ENCODE measurements at regions not wholly inside any gene's neighbourhood (a gene's known extent, or its start where the extent isn't known, plus 50 kb on each side); places are given as distances from the start of the nearest gene placed in this dataset.
A peak's percentile ranks its signal among the peaks of the same experiment; 100 is the strongest.
"Not testable (repeated sequence)": the region's sequence is repeated elsewhere in the genome, so short reads cannot be mapped to it uniquely, and the experiment has no call there.

DNA sequence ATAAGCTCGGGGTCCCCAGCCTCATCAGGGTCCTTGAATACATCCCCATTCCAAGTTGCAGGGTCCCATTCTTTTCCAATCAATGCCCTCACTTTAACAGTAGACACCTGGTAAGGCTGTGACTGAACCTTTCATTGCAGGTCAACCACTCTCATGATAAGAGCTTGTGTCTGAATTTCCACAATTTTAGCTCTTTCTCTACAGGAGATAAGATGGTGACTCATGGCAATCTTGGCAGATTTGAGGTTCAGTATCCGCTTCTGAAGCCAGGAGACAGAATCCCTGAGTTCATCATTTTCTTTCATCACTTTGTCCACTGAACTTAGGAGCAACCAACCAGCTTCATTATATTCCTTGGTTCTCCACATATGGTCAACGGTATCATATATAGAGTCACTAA is 409.9 kb downstream of the TMEM232 start:
- DNase-seq; intact Hi-C loops (cut with DNase I): not testable (repeated sequence)

- intact Hi-C loops (cut with DNase I) = no loop called here
- no peak for DNase-seq
Observed at GRCh38 chr5:110321117-110321516, 405.4 kb downstream of the TMEM232 start.

- intact Hi-C loops (cut with DNase I) = no loop called here
- no peak for DNase-seq
Observed at GRCh38 chr5:110323357-110323756, 403.1 kb downstream of the TMEM232 start.

GRCh38 chr5:110323832-110324231 is 402.6 kb downstream of the TMEM232 start:
- DNase-seq = no peak
- intact Hi-C loops (cut with DNase I) = no loop called here

- peak in 2 of 42 donors; percentile 6 to 43 for DNase-seq
- intact Hi-C loops (cut with DNase I) = no loop called here
Observed at GRCh38 chr5:110324876-110325275, 401.6 kb downstream of the TMEM232 start.

- intact Hi-C loops (cut with DNase I) = no loop called here
- no peak for DNase-seq
Observed at GRCh38 chr5:110329955-110330525, 396.4 kb downstream of the TMEM232 start.

DNA sequence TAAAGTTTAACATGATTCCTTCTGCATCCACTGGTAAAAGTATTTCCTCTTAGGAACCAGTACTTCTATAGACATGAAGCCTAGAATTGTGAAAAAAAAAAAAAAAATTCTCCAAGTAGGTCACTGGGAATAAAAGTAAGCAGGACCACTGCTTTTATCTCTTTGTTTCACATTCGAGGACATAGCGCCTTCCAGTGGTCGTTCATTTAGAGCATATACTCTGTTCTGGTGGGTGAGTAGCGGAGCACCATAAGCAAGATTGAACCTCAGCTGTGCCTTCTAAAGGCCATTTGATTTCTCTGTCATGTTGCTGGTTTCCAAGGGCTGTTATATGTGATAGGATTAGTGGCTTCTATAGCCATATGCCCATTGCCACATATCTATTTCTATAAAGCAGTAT is 393.1 kb downstream of the TMEM232 start:
- no peak for DNase-seq
- intact Hi-C loops (cut with DNase I) = no loop called here

GRCh38 chr5:110335361-110336066 is 391.0 kb downstream of the TMEM232 start:
- no peak for DNase-seq
- intact Hi-C loops (cut with DNase I) = no loop called here

DNA sequence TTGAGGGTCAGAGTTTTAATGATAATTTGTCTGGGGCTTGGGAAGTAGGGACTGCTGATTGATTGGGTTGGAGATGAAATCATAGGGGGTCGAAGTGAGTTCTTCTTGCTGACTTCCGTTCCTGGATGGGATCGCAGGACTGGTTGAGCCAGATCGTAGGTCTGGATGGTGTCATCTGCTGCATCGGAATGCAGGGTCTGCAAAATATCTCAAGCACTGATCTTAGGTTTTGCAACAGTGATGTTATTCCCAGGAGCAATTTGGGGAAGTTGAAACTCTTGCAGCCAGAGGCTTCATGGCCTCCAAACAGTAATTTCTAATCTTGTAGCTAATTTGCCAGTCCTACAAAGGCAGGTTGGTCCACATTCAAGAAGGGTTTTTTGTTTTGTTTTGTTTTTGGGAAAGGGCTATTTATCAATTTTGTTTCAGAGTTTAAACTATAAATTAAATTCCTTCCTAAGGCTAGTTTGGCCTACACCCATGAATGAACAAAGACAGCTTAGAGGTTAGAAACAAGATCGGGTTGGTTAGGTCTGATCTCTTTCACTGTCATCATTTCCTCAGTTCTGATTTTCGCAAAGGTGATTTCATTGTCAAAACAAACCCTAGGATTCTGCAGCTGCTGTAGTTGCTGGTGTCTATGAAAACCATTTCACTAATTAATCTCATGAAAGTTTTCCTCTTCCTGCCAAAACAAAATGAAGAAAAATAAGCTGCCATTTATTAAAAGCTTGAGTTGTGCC is 388.0 kb downstream of the TMEM232 start:
- intact Hi-C loops (cut with DNase I) = no loop called here
- peak in 4 of 42 donors; percentile 8 to 19 (median 12) for DNase-seq

- intact Hi-C loops (cut with DNase I) = no loop called here
- DNase-seq = no peak
Observed at GRCh38 chr5:110339399-110339798, 387.1 kb downstream of the TMEM232 start.

DNA sequence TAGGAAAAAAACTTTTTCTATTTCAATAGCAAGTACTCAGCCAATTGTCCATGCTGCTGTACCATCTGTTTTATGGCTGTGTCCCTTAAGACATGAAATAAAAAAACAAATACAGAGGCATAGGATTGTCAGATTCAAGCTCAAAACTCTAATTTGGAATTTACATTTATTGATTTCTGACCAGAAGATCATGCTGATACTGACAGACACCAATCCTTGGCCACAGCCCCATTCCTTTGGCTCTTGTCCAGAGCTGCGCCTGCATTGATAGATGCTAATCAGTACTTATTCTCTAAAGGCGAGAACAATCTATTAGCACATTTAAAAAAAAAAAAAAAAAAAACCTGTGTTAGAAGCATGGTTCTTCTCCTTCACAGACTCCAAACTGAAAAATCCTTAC is 384.6 kb downstream of the TMEM232 start:
- intact Hi-C loops (cut with DNase I) = no loop called here
- no peak for DNase-seq

DNA sequence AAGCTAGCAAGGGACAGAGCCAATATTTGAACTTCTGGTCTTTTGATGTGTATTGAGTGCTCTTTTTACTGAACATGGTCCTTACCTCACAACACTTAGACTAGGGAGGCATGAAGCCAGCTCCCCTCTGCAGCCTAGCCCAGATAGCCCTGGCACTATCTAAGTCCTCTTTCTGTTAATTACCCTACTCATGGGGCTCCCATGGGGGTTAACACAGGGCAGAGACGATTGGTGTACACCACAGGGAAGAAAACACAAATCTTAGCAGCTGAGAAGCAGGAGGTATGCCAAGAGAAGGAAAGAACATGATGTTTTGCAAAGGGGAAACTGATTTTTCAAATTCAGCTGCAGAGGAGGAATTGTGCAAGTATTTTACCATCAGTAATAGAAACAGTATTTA is 383.8 kb downstream of the TMEM232 start:
- DNase-seq = no peak
- intact Hi-C loops (cut with DNase I) = no loop called here

- DNase-seq = no peak
- intact Hi-C loops (cut with DNase I) = no loop called here
Observed at GRCh38 chr5:110343616-110344015, 382.9 kb downstream of the TMEM232 start.

- DNase-seq = no peak
- intact Hi-C loops (cut with DNase I) = no loop called here
Observed at GRCh38 chr5:110345623-110346022, 380.8 kb downstream of the TMEM232 start.

GRCh38 chr5:110346893-110347358 is 379.5 kb downstream of the TMEM232 start:
- DNase-seq = no peak
- intact Hi-C loops (cut with DNase I) = no loop called here

- DNase-seq = no peak
- intact Hi-C loops (cut with DNase I) = no loop called here
Observed at GRCh38 chr5:110347781-110348180, 378.7 kb downstream of the TMEM232 start.

GRCh38 chr5:110351430-110351829 is 375.0 kb downstream of the TMEM232 start:
- intact Hi-C loops (cut with DNase I) = no loop called here

DNA sequence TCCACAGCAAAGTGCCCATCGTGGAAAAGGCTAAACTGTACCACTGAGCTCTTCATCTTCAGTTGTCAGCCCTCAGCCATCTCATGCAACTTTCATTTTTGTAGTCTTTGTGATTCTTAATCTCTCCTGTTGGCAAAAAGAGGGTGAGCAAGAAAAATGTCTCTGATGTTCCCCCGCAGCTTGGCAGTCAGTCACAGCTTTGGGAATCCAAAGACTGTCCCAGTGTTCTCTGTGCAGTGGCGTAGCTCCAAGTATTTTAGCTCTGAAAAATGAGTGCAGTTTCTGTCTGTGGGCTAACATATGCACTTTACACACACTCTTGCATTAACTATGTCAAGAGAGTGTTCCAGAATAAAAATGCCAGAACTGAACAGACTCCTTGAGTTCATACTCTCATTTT is 372.2 kb downstream of the TMEM232 start:
- DNase-seq = peak in 11 of 42 donors; percentile 13 to 47 (median 25)
- intact Hi-C loops (cut with DNase I) = no loop called here

More at GRCh38 chr5:110351430-110351829, 375.0 kb downstream of the TMEM232 start:
- DNase-seq = no peak

GRCh38 chr5:110354915-110355644 is 371.4 kb downstream of the TMEM232 start:
- intact Hi-C loops (cut with DNase I) = no loop called here
- DNase-seq = peak in 37 of 42 donors; percentile 5 to 61 (median 29)

DNA sequence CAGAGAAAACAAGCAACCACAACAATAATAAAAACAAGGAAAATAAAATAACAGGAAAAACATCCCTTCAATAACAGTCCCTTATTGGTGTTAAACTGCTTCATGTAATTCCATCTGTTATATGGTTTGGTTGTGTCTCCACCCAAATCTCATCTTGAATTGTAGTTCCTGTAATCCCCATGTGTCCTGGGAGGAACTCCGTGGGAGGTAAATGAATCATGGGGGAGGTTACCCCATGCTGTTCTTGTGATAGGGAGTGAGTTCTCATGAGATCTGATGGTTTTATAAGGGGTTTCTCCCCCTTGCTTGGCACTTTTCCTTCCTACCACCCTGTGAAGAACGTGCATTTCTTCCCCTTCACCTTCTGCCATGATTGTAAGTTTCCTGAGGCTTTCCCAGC is 369.8 kb downstream of the TMEM232 start:
- intact Hi-C loops (cut with DNase I) = no loop called here

More for the DNA sequence above, 369.8 kb downstream of the TMEM232 start:
- DNase-seq = no peak

Measured in head of caudate nucleus (tissue), 42 donors.